ENCODE measurements at regions not wholly inside any gene's neighbourhood (a gene's known extent, or its start where the extent isn't known, plus 50 kb on each side); places are given as distances from the start of the nearest gene placed in this dataset.

GRCh38 chr6:6704103-6705060 is 115.9 kb downstream of the LY86 start:
- DNase-seq (ENCODE audit: low read depth) = no peak

- no peak for DNase-seq (ENCODE audit: low read depth)
These were observed 116.5 kb downstream of the LY86 start for GRCh38 chr6:6705061-6705425.

GRCh38 chr6:6705915-6706675 is 117.6 kb downstream of the LY86 start:
- no peak for DNase-seq (ENCODE audit: low read depth)

GRCh38 chr6:6707143-6707542 is 118.6 kb downstream of the LY86 start:
- DNase-seq (ENCODE audit: low read depth) = no peak

GRCh38 chr6:6709106-6709505 is 120.6 kb downstream of the LY86 start:
- no peak for DNase-seq (ENCODE audit: low read depth)

- DNase-seq (ENCODE audit: low read depth) = no peak
These were observed 122.7 kb downstream of the LY86 start for GRCh38 chr6:6711031-6711785.

- DNase-seq (ENCODE audit: low read depth) = no peak
These were observed 123.4 kb downstream of the LY86 start for GRCh38 chr6:6711832-6712448.

GRCh38 chr6:6712449-6713403 is 124.2 kb downstream of the LY86 start:
- no peak for DNase-seq (ENCODE audit: low read depth)

- no peak for DNase-seq (ENCODE audit: low read depth)
These were observed 125.1 kb downstream of the LY86 start for GRCh38 chr6:6713657-6714056.

GRCh38 chr6:6714118-6714897 is 125.8 kb downstream of the LY86 start:
- no peak for DNase-seq (ENCODE audit: low read depth)

- DNase-seq (ENCODE audit: low read depth) = no peak
These were observed 126.4 kb downstream of the LY86 start for GRCh38 chr6:6714953-6715352.

- DNase-seq (ENCODE audit: low read depth) = no peak
These were observed 126.9 kb downstream of the LY86 start for GRCh38 chr6:6715465-6715864.

GRCh38 chr6:6716998-6717763 is 128.7 kb downstream of the LY86 start:
- no peak for DNase-seq (ENCODE audit: low read depth)

GRCh38 chr6:6717953-6718352 is 129.4 kb downstream of the LY86 start:
- DNase-seq (ENCODE audit: low read depth) = no peak

GRCh38 chr6:6721606-6722005 is 133.1 kb downstream of the LY86 start:
- DNase-seq (ENCODE audit: low read depth) = no peak

GRCh38 chr6:6722195-6722594 is 133.7 kb downstream of the LY86 start:
- DNase-seq (ENCODE audit: low read depth) = no peak

GRCh38 chr6:6723361-6723760 is 134.8 kb downstream of the LY86 start:
- DNase-seq (ENCODE audit: low read depth) = no peak

- DNase-seq (ENCODE audit: low read depth) = no peak
These were observed 135.5 kb downstream of the LY86 start for GRCh38 chr6:6723921-6724538.

All from activated T-helper 9 cell treated with anti-CD3 and anti-CD28 coated beads, Interleukin-2, amount 50 U/mL, for 16 hours (primary cell).